HG03066 (cell line): ENCODE measurements at regions not wholly inside any gene's neighbourhood (a gene's known extent, or its start where the extent isn't known, plus 50 kb on each side); places are given as distances from the start of the nearest gene placed in this dataset.
A peak's percentile ranks its signal among the peaks of the same experiment; 100 is the strongest.
"Not testable (repeated sequence)": the region's sequence is repeated elsewhere in the genome, so short reads cannot be mapped to it uniquely, and the experiment has no call there.

Experiments
- ATAC-seq: cut with Tn5 transposase; IDR thresholded peaks from one replicate; pipeline ENCODE4 v1.9.1; 2021; ENCODE audit warnings: low read depth; ENCODE audit not compliant: unreplicated experiment

DNA sequence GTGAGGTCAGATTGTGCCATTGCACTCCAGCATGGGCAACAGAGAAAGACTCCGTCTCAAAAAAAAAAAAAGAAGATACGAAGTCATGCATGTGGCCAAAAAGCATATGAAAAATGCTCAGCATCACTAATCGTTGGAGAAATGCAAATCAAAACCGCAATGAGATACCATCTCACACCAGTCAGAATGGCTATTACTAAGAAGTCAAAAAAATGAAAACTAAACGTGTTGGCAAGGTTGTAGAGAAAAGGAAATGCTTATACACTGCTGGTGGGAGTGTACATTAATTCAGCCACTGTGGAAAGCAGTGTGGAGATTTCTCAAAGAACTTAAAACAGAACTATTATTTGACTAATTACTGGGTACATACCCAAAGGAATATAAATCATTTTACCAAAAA lies 156.1 kb upstream of the GRM7 start:
- ATAC-seq, result not testable (repeated sequence)

- ATAC-seq, result no peak
Measured at GRCh38 chr3:6706777-6707176, 154.1 kb upstream of the GRM7 start.

- ATAC-seq, result no peak
Measured at GRCh38 chr3:6709178-6709577, 151.7 kb upstream of the GRM7 start.

DNA sequence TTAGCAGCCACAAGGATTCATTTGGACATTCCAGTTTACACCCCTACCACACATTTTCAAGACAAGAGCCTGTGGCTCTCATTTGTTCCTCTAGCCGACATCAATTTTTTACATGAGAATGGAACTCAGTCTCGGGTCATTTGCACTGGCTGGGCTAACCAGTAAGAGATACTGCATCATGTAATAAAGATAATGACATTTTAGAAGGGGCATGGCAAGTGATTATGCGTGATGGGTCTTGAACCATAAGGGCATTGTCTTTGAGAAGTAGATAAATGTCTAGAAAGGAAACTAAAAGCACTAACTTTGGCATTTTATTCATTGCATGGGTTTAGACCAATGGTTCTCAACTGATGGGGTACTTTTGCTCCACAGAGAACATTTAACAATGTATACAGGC lies 146.0 kb upstream of the GRM7 start:
- ATAC-seq, result no peak

DNA sequence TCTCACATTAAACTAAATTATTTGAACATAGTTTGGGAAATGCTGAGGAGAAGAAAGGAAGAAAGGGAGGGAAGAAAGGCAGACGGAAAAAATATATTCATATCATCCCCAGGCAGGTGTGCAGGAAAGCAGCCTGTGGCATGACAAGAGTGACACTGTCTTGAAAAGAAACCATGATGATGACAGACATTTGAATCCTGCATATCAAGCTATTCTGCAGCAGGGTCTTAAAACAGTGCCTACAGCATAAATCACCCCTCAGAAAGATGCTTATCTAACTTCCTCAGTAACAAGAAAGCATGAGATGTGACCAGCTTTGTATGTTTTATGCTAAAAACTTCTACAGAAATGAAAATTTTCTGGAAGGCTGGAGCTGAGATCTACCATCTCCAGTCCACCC lies 144.5 kb upstream of the GRM7 start:
- no peak for ATAC-seq

DNA sequence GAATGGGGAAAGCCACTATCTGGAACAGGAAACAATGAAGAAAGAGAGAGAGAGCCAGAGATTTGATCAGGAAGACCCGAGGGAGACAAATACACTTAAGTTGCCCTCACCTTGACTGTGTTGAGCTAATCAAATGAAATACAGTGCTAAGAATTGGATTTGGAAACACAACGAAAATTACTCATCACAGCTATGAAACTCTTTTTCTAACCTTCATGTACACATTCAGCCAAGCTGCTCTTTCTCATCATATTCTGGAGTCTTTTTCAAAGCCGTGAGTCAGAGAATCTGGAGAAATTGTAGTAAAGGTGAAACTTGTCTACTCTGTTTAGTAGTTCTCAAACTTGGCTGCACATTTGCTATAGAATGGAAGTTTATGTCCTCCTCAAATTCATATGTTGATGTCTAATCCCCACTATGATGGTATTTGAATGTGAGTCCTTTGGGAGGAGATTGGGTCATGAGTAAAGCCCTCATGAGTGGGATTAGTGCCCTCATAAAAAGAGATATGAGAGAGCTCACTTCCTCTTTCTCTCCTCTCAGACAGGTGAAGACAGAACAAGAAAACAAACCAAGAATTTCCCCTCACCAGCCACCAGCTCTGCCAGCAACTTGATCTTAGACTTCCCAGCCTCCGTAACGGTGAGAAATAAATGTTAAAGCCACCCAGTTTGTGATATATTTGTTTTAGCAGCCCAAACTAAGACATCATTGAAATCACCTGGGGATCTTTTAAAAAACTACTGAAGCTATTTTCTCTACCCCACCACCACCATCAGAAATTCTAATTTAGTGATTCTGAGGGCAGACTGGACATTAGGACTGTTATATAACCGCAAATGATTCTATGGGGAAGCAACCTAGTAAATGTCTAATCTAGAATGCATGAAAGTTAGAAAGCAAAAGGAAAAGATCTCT lies 143.6 kb upstream of the GRM7 start:
- peak; percentile 91 for ATAC-seq

GRCh38 chr3:6719999-6720398 lies 140.9 kb upstream of the GRM7 start:
- ATAC-seq, result no peak

DNA sequence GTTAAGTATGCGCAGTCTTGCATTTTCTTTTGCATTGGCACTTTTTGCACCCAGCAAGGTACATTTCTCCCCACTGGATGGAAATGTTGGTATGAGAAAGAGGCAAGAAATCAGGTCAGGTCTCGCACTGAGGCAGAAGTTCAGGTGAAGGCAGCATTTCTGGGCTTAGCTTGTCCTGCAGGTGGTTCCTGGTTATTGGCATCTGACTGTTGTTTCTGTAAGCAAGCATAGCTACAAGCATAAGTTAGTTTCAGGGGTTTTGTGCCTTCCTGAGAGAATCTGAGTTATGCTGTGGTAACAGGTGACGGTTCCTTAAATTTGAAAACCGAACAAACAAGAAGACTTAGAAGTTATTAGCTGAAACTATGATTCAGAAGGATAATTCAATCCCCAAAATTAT lies 139.4 kb upstream of the GRM7 start:
- no peak for ATAC-seq

- ATAC-seq, result no peak
Measured at GRCh38 chr3:6723205-6723604, 137.7 kb upstream of the GRM7 start.

GRCh38 chr3:6726811-6727210 lies 134.1 kb upstream of the GRM7 start:
- no peak for ATAC-seq

DNA sequence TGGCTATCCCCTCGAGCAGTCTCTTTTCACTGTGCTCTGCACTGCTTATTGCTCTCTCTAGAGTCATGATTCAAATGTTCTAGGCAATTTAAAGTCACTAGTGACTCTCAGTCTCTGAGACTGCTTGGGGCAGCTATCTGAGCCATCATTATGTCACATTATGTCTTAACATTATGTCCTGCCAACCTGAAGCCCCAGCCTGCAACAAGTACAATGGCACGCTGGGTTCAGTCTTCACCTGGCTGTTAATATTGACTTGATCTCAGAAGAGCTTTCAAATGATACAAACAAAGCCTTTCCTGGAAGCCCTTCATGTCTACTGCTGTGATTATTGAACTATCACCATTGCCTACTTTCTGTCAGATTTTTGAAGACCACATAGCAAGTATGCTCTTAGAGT lies 128.1 kb upstream of the GRM7 start:
- ATAC-seq, result no peak

- ATAC-seq, result no peak
Measured at GRCh38 chr3:6733699-6734394, 127.1 kb upstream of the GRM7 start.

DNA sequence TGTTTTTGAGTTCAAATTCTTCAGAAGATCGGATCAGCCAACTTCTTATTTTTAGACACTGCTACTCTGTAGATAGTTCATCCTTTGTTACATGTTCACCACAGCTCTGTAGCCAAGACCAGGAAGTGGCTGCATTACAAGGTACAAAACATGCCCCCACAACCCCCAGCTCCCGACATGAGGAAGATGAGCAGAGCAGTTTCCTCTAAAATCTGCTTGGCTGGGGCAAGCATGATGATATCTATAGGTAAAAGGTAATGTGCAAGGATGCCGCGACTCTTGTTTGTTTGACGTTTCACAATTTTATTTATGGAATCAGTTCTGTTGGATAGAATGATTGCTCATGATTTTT lies 126.5 kb upstream of the GRM7 start:
- ATAC-seq, result no peak

DNA sequence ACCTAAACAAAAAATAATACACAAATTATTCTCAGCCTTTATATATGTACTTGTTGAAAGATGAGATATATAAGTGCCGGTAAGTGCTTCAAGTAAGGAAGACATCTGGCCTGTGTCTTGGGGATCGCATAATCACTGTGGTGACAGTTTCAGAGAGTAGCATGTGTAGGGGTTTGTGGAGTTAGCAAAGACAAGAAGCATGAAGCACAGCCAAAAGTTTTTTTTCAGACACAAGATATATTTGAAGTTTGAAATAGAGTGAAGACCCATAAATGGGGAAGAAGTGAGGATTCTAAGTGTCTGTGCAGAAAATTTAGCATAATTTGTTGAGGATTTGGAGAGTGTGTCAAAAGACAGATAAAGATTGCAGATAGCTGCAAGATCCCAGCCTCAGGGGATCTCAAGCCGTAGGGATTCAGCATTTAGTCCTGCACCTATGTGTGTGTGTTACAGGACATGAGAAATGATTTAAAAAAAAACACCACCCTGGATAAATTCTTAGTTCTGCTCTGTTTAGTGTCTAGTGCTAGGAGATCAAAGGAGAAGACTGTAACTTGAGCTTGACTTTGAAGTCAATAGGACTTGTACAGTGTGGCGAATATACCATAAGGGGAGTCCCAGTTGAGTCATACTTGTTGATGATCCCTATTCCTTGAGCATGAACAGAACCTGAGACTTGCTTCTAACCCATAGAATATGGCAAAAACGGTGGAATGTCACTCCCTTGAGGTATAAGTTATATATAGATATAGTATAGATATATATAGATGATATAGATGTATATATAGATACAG lies 123.9 kb upstream of the GRM7 start:
- ATAC-seq, result no peak

- no peak for ATAC-seq
Measured at GRCh38 chr3:6737630-6738029, 123.3 kb upstream of the GRM7 start.

- ATAC-seq, result no peak
Measured at GRCh38 chr3:6739288-6739687, 121.6 kb upstream of the GRM7 start.

DNA sequence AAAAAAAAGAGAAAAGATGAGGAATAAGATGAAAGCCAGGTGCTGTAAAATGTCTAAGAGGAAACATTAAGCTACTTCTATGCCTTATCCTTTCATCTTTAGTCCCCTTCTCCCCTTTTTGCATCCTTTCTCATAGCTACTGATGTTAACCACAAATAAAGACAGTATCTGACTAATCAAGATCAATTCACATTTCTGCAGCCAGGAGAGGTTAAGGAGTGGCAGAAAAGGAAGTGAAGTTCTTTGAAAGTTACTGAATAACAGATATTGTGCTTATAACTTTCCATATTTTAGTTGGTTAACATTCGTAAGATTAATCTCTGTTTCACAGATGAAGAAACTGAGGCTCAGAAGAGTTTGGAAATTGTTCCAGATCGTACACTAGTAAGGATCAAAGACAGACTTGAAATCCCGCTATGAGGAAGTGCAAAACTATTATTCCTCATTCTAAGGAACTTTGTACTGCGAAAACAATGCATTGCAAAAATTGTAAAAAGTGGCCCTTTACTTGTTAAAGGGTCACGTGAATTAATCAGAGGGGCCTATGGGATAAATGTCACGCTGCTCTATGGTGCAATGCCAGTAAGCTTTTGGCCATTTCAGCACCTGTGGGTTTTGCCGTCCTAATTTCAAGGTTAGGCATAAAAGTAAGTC lies 117.7 kb upstream of the GRM7 start:
- ATAC-seq, result no peak

- no peak for ATAC-seq
Measured at GRCh38 chr3:6746443-6746842, 114.5 kb upstream of the GRM7 start.

DNA sequence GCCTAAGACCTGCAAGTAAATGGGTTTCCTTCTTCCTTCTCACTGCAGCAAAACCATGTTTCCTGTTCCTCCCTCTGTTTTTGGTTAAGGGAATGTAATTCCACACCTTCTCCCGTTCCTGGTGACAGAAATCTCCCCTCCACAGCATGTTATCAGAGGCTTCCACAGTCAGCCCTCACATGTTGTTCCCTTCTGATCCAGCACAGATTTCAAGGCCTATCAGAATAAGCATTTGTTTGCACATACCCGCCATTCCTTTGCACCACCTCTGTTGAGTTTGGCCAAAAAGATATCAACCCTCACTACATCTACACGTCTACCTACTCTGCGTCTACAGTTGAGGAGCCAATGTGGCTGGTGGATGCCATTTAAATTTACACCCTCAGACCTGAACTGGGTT lies 113.9 kb upstream of the GRM7 start:
- ATAC-seq, result no peak

DNA sequence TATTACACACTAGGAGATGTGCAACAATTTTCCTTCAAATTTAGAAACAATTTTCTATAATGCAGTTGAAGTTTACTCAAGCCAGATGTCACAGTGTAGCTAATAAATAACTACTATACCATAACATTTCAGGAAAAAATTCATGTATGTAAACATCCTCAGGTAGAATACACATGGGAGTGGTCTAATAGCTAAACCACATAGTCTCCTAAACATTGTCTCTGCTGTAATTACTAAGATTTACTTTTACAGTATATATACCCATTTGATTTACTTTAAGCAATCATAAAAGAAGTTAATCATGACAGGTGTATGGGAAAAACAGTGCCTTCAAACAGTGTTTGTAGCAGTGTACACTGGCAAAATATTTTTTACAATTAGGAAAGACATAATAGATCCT lies 110.1 kb upstream of the GRM7 start:
- ATAC-seq, result no peak

DNA sequence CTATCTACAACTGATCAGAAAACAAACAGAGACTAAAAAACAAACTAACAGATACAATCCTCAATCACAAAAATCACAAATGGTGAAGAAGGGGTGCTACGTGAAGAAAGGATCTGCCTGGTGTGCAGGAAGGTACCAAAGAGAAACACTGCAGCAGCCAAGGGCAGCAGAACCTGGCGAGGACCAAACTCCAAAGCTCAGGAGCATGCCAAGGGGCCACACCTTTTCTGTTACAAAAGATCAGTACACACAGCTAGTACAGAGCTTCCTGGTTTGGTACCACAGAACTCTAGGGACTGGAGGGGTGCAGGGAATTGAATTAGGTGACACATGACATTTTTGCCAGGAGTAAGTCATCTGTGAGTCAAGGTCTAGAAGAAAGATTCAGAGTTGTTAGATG lies 107.4 kb upstream of the GRM7 start:
- ATAC-seq, result no peak
